Gastroesophageal sphincter (tissue), 3 donors: ENCODE measurements at regions not wholly inside any gene's neighbourhood (a gene's known extent, or its start where the extent isn't known, plus 50 kb on each side); places are given as distances from the start of the nearest gene placed in this dataset.

Experiments used
- POLR2A ChIP-seq, 2 donors: fragments of 450-650 bp; IDR thresholded peaks; one replicate each; pipeline ENCODE4 v1.6.1; 2017; ENCODE audit warnings: antibody characterized with exemption in 2 of 2, mild to moderate bottlenecking in 2 of 2, moderate library complexity in 1 of 2
- POLR2AphosphoS5 ChIP-seq: sonication (generic); formaldehyde crosslinking; IDR thresholded peaks from one replicate; pipeline ENCODE4 v1.6.1; 2017; ENCODE audit warnings: antibody characterized with exemption
- TF ChIP-seq, protein P1 (sequence below), 4 experiments: fragments of 200-600 bp in 2 of 4; fragments of 450-650 bp in 2 of 4; sonication (generic) in 1 of 4; IDR thresholded peaks; one replicate each; pipeline ENCODE4 v1.5.1; 2017 to 2019; ENCODE audit warnings: antibody characterized with exemption in 4 of 4, mild to moderate bottlenecking in 2 of 4, moderate library complexity in 2 of 4

DNA sequence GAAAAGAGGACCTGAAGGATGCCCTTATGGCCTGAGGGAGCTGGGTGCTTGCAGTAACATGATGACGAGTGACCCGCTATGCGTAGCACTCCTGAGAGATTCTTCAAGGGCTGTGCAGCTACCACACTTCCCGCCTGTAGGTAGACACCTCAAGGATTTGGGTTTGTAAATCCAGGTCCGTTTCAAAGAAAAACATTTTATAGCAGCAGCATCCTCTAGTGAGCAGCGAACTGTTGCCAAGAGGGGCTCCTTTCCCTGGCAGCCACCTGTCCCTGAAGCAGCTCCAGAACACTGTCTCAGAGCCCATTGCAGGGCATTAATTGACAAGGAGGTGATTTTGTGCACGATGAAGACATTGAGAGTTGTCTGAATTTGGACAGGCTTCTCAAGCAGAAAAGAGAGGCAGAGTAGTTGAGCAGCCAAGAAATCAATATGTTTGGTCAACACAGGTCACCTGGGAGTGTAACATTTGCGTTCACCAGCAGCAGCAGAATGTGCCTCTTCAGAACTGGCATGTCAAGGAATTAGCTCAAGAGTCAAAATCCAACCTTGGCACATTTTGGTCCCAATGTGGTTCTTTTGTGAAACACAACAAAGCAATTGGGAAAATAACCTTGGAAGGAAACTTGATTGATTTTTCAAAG lies 209.8 kb upstream of the MTNR1B start:
- TF ChIP-seq, protein P1, sequence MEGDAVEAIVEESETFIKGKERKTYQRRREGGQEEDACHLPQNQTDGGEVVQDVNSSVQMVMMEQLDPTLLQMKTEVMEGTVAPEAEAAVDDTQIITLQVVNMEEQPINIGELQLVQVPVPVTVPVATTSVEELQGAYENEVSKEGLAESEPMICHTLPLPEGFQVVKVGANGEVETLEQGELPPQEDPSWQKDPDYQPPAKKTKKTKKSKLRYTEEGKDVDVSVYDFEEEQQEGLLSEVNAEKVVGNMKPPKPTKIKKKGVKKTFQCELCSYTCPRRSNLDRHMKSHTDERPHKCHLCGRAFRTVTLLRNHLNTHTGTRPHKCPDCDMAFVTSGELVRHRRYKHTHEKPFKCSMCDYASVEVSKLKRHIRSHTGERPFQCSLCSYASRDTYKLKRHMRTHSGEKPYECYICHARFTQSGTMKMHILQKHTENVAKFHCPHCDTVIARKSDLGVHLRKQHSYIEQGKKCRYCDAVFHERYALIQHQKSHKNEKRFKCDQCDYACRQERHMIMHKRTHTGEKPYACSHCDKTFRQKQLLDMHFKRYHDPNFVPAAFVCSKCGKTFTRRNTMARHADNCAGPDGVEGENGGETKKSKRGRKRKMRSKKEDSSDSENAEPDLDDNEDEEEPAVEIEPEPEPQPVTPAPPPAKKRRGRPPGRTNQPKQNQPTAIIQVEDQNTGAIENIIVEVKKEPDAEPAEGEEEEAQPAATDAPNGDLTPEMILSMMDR (IDR thresholded peaks at IDR 0.05), result no peak
- no peak for TF ChIP-seq POLR2AphosphoS5
- TF ChIP-seq POLR2A (IDR thresholded peaks at IDR 0.05), result no peak
